VCaP (cell line): ENCODE measurements at regions not wholly inside any gene's neighbourhood (a gene's known extent, or its start where the extent isn't known, plus 50 kb on each side); places are given as distances from the start of the nearest gene placed in this dataset.

Experiments
- H3K27ac ChIP-seq: fragments of 450-650 bp; 2 replicates; pipeline ENCODE4 v1.5.1; 2017
- CTCF ChIP-seq: fragments of 450-650 bp; conservative IDR thresholded peaks from 2 replicates; pipeline ENCODE4 v1.5.1; 2017; ENCODE audit warnings: mild to moderate bottlenecking, moderate library complexity

GRCh38 chr9:14500705-14501104, 186.8 kb upstream of the NFIB start:
- no peak for TF ChIP-seq CTCF
- no peak overlapping the region for H3K27ac ChIP-seq

GRCh38 chr9:14499976-14500375, 186.0 kb upstream of the NFIB start:
- TF ChIP-seq CTCF = no peak
- no peak overlapping the region for H3K27ac ChIP-seq

- no peak for TF ChIP-seq CTCF
- H3K27ac ChIP-seq = no peak overlapping the region
These were observed 184.9 kb upstream of the NFIB start for GRCh38 chr9:14498824-14499223.

- H3K27ac ChIP-seq = no peak overlapping the region
- no peak for TF ChIP-seq CTCF
These were observed 183.5 kb upstream of the NFIB start for GRCh38 chr9:14497476-14497875.

GRCh38 chr9:14488421-14489190, 174.7 kb upstream of the NFIB start:
- no peak overlapping the region for H3K27ac ChIP-seq
- TF ChIP-seq CTCF = no peak

- no peak for TF ChIP-seq CTCF
- H3K27ac ChIP-seq = no peak overlapping the region
These were observed 173.7 kb upstream of the NFIB start for GRCh38 chr9:14487547-14488185.

GRCh38 chr9:14485366-14485765, 171.4 kb upstream of the NFIB start:
- H3K27ac ChIP-seq = no peak overlapping the region
- TF ChIP-seq CTCF = no peak
